ENCODE measurements at regions not wholly inside any gene's neighbourhood (a gene's known extent, or its start where the extent isn't known, plus 50 kb on each side); places are given as distances from the start of the nearest gene placed in this dataset.

- Histone ChIP-seq H3K36me3 (ENCODE audit: low read depth) (no peaks in the 10 kb centered on the region), H3K4me3 (ENCODE audit: severe bottlenecking) (no peak overlapping the region), H3K9me3 (ENCODE audit: severe bottlenecking) (no peaks in the 10 kb centered on the region), H3K27ac (ENCODE audit: poor library complexity, severe bottlenecking) (no peak overlapping the region), H3K27me3 (ENCODE audit: insufficient read depth, poor library complexity, severe bottlenecking) (no peaks in the 10 kb centered on the region), H3K4me1 (ENCODE audit: insufficient read depth, poor library complexity, severe bottlenecking) (no peaks in the 10 kb centered on the region)
- DNase-seq (ENCODE audit: low spot score) (no peak), ATAC-seq (ENCODE audit: low read depth) (no peak)
- TF ChIP-seq CTCF (IDR thresholded peaks at IDR 0.05; ENCODE audit: poor library complexity, severe bottlenecking), result no peak
These were observed 258.6 kb downstream of the CXCL12 start for GRCh38 chr10:44126291-44126717.

- Histone ChIP-seq H3K27ac (ENCODE audit: poor library complexity, severe bottlenecking) (no peak overlapping the region), H3K4me3 (ENCODE audit: severe bottlenecking) (no peak overlapping the region), H3K27me3 (ENCODE audit: insufficient read depth, poor library complexity, severe bottlenecking) (no peaks in the 10 kb centered on the region), H3K4me1 (ENCODE audit: insufficient read depth, poor library complexity, severe bottlenecking) (no peaks in the 10 kb centered on the region), H3K36me3 (ENCODE audit: low read depth) (no peaks in the 10 kb centered on the region), H3K9me3 (ENCODE audit: severe bottlenecking) (no peaks in the 10 kb centered on the region)
- no peak for TF ChIP-seq CTCF (IDR thresholded peaks at IDR 0.05; ENCODE audit: poor library complexity, severe bottlenecking)
- DNase-seq (ENCODE audit: low spot score), result no peak
- ATAC-seq (ENCODE audit: low read depth), result no peak
These were observed 259.0 kb downstream of the CXCL12 start for GRCh38 chr10:44125879-44126278.

- Histone ChIP-seq H3K4me1 (ENCODE audit: insufficient read depth, poor library complexity, severe bottlenecking) (no peaks in the 10 kb centered on the region), H3K4me3 (ENCODE audit: severe bottlenecking) (no peak overlapping the region), H3K36me3 (ENCODE audit: low read depth) (no peaks in the 10 kb centered on the region), H3K9me3 (ENCODE audit: severe bottlenecking) (no peaks in the 10 kb centered on the region), H3K27me3 (ENCODE audit: insufficient read depth, poor library complexity, severe bottlenecking) (no peaks in the 10 kb centered on the region), H3K27ac (ENCODE audit: poor library complexity, severe bottlenecking) (no peak overlapping the region)
- ATAC-seq (ENCODE audit: low read depth) (no peak), DNase-seq (ENCODE audit: low spot score) (no peak)
- TF ChIP-seq CTCF (IDR thresholded peaks at IDR 0.05; ENCODE audit: poor library complexity, severe bottlenecking), result no peak
These were observed 266.4 kb downstream of the CXCL12 start for GRCh38 chr10:44118500-44118899.

- TF ChIP-seq CTCF (IDR thresholded peaks at IDR 0.05; ENCODE audit: poor library complexity, severe bottlenecking), result no peak
- H3K27me3 ChIP-seq (ENCODE audit: insufficient read depth, poor library complexity, severe bottlenecking), result no peaks in the 10 kb centered on the region
- no peak for ATAC-seq (ENCODE audit: low read depth)
- no peaks in the 10 kb centered on the region for H3K9me3 ChIP-seq (ENCODE audit: severe bottlenecking)
- H3K4me1 ChIP-seq (ENCODE audit: insufficient read depth, poor library complexity, severe bottlenecking), result no peaks in the 10 kb centered on the region
- H3K36me3 ChIP-seq (ENCODE audit: low read depth), result no peaks in the 10 kb centered on the region
- no peak overlapping the region for H3K27ac ChIP-seq (ENCODE audit: poor library complexity, severe bottlenecking)
- DNase-seq (ENCODE audit: low spot score), result no peak
- H3K4me3 ChIP-seq (ENCODE audit: severe bottlenecking), result no peak overlapping the region
These were observed 268.4 kb downstream of the CXCL12 start for GRCh38 chr10:44116474-44116873.

- H3K36me3 ChIP-seq (ENCODE audit: low read depth), result no peaks in the 10 kb centered on the region
- H3K4me1 ChIP-seq (ENCODE audit: insufficient read depth, poor library complexity, severe bottlenecking), result no peaks in the 10 kb centered on the region
- DNase-seq (ENCODE audit: low spot score) (no peak), ATAC-seq (ENCODE audit: low read depth) (no peak)
- H3K4me3 ChIP-seq (ENCODE audit: severe bottlenecking), result no peak overlapping the region
- no peak overlapping the region for H3K27ac ChIP-seq (ENCODE audit: poor library complexity, severe bottlenecking)
- H3K27me3 ChIP-seq (ENCODE audit: insufficient read depth, poor library complexity, severe bottlenecking), result no peaks in the 10 kb centered on the region
- H3K9me3 ChIP-seq (ENCODE audit: severe bottlenecking), result no peaks in the 10 kb centered on the region
- TF ChIP-seq CTCF (IDR thresholded peaks at IDR 0.05; ENCODE audit: poor library complexity, severe bottlenecking), result no peak
These were observed 269.4 kb downstream of the CXCL12 start for GRCh38 chr10:44115516-44115915.

Measured in RWPE2 (cell line).